ENCODE measurements at regions not wholly inside any gene's neighbourhood (a gene's known extent, or its start where the extent isn't known, plus 50 kb on each side); places are given as distances from the start of the nearest gene placed in this dataset.

DNA sequence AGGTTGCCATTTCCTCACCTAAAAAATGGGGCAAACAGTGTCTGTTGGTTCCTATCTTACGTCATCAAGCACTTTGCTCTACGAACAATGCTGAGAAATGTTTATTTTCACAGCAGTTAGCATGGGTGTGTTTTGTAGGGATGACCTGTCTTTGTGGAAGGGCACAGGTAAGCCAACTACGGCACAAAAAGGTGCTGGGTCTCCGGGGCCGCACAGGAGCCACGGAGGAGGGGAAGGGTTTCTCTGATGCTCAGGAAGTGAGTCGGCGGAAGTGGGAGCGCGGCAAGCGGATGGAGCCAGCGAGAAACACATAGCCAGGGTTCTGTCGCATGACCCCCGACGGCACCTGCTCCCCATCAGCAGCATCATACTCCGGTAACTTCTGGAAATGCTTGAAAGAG lies 65.6 kb upstream of the TCL1B start (continued):
- TF ChIP-seq, protein P1, sequence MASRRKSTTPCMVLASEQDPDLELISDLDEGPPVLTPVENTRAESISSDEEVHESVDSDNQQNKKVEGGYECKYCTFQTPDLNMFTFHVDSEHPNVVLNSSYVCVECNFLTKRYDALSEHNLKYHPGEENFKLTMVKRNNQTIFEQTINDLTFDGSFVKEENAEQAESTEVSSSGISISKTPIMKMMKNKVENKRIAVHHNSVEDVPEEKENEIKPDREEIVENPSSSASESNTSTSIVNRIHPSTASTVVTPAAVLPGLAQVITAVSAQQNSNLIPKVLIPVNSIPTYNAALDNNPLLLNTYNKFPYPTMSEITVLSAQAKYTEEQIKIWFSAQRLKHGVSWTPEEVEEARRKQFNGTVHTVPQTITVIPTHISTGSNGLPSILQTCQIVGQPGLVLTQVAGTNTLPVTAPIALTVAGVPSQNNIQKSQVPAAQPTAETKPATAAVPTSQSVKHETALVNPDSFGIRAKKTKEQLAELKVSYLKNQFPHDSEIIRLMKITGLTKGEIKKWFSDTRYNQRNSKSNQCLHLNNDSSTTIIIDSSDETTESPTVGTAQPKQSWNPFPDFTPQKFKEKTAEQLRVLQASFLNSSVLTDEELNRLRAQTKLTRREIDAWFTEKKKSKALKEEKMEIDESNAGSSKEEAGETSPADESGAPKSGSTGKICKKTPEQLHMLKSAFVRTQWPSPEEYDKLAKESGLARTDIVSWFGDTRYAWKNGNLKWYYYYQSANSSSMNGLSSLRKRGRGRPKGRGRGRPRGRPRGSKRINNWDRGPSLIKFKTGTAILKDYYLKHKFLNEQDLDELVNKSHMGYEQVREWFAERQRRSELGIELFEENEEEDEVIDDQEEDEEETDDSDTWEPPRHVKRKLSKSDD (conservative IDR thresholded peaks at IDR 0.05; ENCODE audit: low read length), result no peak
- TF ChIP-seq ZNF311 (CRISPR knock-in tag; IDR thresholded peaks at IDR 0.05), result peak; percentile 76
- TF ChIP-seq NEUROD1 (IDR thresholded peaks at IDR 0.05; ENCODE audit: borderline replicate concordance, low read depth, low read length, partially characterized antibody), result no peak
- no peak for TF ChIP-seq ZNF830 (CRISPR knock-in tag; IDR thresholded peaks at IDR 0.05)
- TF ChIP-seq, protein P2, sequence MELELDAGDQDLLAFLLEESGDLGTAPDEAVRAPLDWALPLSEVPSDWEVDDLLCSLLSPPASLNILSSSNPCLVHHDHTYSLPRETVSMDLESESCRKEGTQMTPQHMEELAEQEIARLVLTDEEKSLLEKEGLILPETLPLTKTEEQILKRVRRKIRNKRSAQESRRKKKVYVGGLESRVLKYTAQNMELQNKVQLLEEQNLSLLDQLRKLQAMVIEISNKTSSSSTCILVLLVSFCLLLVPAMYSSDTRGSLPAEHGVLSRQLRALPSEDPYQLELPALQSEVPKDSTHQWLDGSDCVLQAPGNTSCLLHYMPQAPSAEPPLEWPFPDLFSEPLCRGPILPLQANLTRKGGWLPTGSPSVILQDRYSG (tag; conservative IDR thresholded peaks at IDR 0.05; ENCODE audit: low read depth), result peak; percentile 96
- TF ChIP-seq GTF2A2 (tag; IDR thresholded peaks at IDR 0.05), result peak; percentile 30; the same call in 1 of the 2 replicates
- TF ChIP-seq CEBPG (CRISPR knock-in tag; IDR thresholded peaks at IDR 0.05), result no peak
- TF ChIP-seq CEBPG (tag; conservative IDR thresholded peaks at IDR 0.05 in 1 of 2, IDR thresholded peaks at IDR 0.05 in 1 of 2), result peak in 1 of 2 experiments; percentile 92; a peak in 3 of 4 replicates
- no peak for TF ChIP-seq SPI1 (IDR thresholded peaks at IDR 0.05; ENCODE audit: borderline replicate concordance, low read depth, low read length)
- no peak for TF ChIP-seq KDM2B (CRISPR knock-in tag; IDR thresholded peaks at IDR 0.05)
- TF ChIP-seq, protein P3, sequence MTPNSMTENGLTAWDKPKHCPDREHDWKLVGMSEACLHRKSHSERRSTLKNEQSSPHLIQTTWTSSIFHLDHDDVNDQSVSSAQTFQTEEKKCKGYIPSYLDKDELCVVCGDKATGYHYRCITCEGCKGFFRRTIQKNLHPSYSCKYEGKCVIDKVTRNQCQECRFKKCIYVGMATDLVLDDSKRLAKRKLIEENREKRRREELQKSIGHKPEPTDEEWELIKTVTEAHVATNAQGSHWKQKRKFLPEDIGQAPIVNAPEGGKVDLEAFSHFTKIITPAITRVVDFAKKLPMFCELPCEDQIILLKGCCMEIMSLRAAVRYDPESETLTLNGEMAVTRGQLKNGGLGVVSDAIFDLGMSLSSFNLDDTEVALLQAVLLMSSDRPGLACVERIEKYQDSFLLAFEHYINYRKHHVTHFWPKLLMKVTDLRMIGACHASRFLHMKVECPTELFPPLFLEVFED (CRISPR knock-in tag; conservative IDR thresholded peaks at IDR 0.05), result no peak
- TF ChIP-seq, protein P4, sequence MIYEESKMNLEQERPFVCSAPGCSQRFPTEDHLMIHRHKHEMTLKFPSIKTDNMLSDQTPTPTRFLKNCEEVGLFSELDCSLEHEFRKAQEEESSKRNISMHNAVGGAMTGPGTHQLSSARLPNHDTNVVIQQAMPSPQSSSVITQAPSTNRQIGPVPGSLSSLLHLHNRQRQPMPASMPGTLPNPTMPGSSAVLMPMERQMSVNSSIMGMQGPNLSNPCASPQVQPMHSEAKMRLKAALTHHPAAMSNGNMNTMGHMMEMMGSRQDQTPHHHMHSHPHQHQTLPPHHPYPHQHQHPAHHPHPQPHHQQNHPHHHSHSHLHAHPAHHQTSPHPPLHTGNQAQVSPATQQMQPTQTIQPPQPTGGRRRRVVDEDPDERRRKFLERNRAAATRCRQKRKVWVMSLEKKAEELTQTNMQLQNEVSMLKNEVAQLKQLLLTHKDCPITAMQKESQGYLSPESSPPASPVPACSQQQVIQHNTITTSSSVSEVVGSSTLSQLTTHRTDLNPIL (CRISPR knock-in tag; IDR thresholded peaks at IDR 0.05), result 0 out of 2 replicates have a peak, but pooled peaks have one; percentile 59
- TF ChIP-seq, protein P5, sequence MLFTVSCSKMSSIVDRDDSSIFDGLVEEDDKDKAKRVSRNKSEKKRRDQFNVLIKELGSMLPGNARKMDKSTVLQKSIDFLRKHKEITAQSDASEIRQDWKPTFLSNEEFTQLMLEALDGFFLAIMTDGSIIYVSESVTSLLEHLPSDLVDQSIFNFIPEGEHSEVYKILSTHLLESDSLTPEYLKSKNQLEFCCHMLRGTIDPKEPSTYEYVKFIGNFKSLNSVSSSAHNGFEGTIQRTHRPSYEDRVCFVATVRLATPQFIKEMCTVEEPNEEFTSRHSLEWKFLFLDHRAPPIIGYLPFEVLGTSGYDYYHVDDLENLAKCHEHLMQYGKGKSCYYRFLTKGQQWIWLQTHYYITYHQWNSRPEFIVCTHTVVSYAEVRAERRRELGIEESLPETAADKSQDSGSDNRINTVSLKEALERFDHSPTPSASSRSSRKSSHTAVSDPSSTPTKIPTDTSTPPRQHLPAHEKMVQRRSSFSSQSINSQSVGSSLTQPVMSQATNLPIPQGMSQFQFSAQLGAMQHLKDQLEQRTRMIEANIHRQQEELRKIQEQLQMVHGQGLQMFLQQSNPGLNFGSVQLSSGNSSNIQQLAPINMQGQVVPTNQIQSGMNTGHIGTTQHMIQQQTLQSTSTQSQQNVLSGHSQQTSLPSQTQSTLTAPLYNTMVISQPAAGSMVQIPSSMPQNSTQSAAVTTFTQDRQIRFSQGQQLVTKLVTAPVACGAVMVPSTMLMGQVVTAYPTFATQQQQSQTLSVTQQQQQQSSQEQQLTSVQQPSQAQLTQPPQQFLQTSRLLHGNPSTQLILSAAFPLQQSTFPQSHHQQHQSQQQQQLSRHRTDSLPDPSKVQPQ (CRISPR knock-in tag; IDR thresholded peaks at IDR 0.05; ENCODE audit: borderline replicate concordance), result no peak
- TF ChIP-seq MCM5 (IDR thresholded peaks at IDR 0.05; ENCODE audit: low read depth), result no peak
- TF ChIP-seq, protein P6, sequence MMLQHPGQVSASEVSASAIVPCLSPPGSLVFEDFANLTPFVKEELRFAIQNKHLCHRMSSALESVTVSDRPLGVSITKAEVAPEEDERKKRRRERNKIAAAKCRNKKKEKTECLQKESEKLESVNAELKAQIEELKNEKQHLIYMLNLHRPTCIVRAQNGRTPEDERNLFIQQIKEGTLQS (IDR thresholded peaks at IDR 0.05), result peak; percentile 88
- TF ChIP-seq, protein P6 (CRISPR knock-in tag; conservative IDR thresholded peaks at IDR 0.05), result no peak

Measured in K562 (cell line).